ENCODE measurements at regions not wholly inside any gene's neighbourhood (a gene's known extent, or its start where the extent isn't known, plus 50 kb on each side); places are given as distances from the start of the nearest gene placed in this dataset.
"Not testable (repeated sequence)": the region's sequence is repeated elsewhere in the genome, so short reads cannot be mapped to it uniquely, and the experiment has no call there.

- not testable (repeated sequence) for TF ChIP-seq CHD1 (IDR thresholded peaks at IDR 0.05; ENCODE audit: low read depth, low read length); EED (IDR thresholded peaks at IDR 0.05; ENCODE audit: low read depth); SMAD1 (IDR thresholded peaks at IDR 0.05; ENCODE audit: low read depth, partially characterized antibody); POLR2AphosphoS5 (IDR thresholded peaks at IDR 0.05; ENCODE audit: low read length); MAX (IDR thresholded peaks at IDR 0.05; ENCODE audit: low read depth, low read length)
- TF ChIP-seq, protein P1, sequence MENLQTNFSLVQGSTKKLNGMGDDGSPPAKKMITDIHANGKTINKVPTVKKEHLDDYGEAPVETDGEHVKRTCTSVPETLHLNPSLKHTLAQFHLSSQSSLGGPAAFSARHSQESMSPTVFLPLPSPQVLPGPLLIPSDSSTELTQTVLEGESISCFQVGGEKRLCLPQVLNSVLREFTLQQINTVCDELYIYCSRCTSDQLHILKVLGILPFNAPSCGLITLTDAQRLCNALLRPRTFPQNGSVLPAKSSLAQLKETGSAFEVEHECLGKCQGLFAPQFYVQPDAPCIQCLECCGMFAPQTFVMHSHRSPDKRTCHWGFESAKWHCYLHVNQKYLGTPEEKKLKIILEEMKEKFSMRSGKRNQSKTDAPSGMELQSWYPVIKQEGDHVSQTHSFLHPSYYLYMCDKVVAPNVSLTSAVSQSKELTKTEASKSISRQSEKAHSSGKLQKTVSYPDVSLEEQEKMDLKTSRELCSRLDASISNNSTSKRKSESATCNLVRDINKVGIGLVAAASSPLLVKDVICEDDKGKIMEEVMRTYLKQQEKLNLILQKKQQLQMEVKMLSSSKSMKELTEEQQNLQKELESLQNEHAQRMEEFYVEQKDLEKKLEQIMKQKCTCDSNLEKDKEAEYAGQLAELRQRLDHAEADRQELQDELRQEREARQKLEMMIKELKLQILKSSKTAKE (IDR thresholded peaks at IDR 0.05; ENCODE audit: low read depth, poor library complexity, severe bottlenecking), result not testable (repeated sequence)
- TF ChIP-seq, protein P2, sequence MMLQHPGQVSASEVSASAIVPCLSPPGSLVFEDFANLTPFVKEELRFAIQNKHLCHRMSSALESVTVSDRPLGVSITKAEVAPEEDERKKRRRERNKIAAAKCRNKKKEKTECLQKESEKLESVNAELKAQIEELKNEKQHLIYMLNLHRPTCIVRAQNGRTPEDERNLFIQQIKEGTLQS (IDR thresholded peaks at IDR 0.05; ENCODE audit: borderline replicate concordance, extremely low read depth, low read depth, low read length), result not testable (repeated sequence)
Measured at GRCh38 chr17:30663727-30664455, 160.6 kb downstream of the CRLF3 start.

Measured in GM12878 (cell line).